NCI-H2107 treated with DMSO at 0.1 percent for 48 hours (cell line): ENCODE measurements at regions not wholly inside any gene's neighbourhood (a gene's known extent, or its start where the extent isn't known, plus 50 kb on each side); places are given as distances from the start of the nearest gene placed in this dataset.
A peak's percentile ranks its signal among the peaks of the same experiment; 100 is the strongest.
"Not testable (repeated sequence)": the region's sequence is repeated elsewhere in the genome, so short reads cannot be mapped to it uniquely, and the experiment has no call there.

Source experiments
- DNase-seq: peaks from one replicate; lab custom pipeline; 2025; ENCODE audit not compliant: unreplicated experiment; lab: John Stamatoyannopoulos, UW

DNA sequence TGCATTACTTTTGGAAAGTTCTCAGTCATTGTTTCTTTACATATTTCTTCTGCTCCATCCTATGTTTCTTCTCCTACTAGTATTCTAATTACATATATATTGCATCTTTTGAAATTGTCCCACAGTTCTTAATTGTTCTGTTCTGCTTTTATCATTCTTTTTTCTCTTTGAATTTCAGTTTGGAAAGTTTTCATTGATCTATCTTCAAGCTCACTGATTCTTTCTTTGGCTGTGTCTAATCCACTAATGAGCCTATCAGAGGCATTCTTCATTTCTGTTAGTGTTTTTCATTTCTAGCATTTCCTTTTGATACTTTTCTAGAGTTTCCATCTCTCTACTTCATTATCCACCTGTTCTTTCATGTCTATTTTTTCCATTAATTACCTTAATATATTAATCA, 159.0 kb upstream of the KCNJ15 start:
- no peak for DNase-seq

DNA sequence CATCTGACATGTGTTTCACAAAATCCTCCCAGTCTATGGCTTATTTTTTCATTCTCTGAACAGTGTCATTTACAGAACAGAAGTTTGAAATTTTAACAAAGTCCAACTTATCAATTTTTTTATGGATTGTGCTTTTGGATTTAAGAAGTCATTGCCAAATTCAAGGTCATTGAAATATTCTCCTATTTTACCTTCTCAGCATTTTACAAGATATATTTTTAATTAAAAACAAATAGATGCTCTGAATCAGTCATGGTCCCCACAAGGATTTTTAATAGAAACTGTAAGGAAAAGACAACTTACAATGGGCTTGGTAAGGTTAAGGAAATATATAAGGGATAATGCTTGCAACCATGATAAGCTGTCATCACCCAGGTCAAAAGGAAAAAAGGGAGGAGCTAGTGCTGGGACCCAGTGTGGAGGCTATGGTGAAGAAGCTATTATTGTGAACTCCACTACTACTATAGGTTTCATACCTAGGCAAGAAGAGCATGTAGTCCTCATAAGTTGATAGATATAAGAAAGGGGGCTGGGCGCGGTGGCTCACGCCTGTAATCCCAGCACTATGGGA, 144.5 kb upstream of the KCNJ15 start:
- DNase-seq: no peak

DNA sequence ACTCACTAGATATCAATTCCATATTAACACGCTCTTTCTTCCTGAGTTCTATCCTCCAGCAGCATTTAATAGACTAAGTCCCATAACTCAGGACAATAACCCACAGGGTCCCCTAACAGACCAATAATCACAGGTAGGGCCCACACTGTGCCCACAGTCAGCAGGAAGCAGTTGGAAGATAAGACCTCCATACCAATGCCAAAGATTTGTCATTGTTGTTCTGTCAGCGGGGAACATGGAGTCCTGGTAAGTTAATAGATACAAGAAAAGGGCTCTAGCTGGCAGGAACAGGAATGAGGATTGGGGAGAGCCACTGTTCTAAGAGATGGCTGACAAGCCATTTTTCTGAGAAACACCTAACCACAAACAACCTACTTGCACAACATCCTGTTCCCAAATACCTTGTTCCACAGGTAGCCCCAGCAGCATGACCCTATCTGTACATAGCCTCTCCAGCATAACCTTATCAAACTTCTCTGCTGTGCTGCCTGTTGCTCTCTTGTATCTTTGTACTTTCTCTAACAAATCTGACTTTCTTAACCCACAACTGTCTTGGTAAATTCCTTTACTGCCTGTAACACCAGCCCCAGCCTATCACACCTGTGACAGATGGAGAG, 142.0 kb upstream of the KCNJ15 start:
- DNase-seq: no peak

DNA sequence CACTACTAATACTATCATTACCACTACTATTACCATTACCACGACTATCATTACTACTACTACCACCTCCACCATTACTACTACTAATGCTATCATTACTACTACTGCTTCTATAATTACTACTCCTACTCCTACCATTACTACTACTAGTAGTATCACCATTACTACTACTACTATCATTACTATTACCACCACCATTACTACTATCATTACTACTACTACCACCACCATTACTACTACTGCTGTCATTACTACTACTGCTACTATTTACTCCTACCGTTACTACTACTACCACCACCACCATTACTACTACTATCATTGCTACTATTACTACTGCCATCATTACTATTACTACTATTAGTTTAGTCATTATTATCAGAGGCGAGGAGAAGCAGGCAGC, 140.9 kb upstream of the KCNJ15 start:
- DNase-seq: no peak

DNA sequence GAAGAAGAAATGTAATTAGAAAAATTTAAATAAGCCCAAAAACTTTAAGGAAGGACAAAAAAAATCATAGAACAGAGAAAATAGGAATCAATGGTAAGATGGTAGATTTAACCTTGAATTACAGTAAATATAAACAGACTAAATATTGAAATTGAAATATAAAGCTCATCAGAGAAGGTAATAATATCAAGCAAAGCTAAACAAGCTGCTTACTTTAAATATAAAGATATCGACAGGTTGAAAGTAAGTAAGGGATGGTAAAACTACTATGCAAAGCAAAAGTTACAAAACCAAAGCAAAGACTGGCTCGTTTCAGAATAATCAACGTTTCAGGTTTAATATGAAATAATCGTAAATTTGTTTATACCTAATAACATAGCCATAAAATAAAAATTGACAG, 137.0 kb upstream of the KCNJ15 start:
- no peak for DNase-seq

DNA sequence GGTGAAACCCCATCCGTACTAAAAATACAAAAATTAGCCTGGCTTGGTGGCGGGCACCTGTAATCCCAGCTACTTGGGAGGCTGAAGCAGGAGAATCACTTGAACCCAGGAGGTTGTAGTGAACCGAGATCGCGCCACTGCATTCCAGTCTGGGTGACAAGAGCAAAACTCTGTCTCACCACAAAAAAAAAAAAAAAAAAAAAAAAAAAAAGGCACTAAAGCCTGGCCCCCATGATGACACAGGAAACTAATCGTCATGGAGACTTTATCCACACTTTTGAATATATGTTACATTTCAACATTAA, 136.2 kb upstream of the KCNJ15 start:
- not testable (repeated sequence) for DNase-seq

DNA sequence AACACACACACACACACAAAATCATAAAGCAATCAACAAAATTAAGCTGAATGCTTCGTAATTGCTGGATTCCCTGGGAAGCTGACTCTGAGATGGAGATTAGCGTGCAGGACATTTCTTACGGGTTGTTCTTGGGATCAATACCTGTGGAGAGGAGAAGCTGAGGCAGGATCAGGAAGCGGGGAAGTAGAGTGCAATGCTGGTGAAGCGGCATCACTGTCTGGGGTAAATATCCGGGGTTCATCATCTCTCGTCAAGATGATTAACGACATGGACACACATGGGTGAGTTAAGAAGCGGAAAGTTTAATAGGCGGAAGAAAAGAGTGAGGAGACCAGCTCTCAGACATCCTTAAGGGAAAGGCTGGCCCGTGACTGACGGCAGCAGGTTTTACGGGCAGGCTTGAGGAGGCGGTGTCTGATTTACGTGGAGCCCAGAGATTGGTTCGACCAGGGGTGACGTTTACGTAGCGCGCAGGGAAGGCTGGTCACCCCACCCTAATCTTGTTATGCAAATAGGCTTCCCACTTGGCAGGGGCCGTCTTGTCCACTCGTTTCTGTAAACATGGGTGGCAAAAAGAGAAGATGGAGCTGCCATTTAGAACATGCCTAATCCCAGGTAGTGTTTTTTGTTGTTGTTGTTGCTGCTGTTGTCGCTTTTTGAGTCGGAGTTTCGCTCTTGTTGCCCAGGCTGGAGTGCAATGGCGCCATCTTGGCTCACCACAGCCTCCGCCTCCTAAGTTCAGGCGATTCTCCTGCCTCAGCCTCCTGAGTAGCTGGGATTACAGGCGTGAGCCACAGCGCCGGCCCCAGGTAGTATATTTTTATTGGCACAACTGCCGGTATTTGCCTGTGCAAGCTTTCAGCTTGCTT, 135.6 kb upstream of the KCNJ15 start:
- no peak for DNase-seq

DNA sequence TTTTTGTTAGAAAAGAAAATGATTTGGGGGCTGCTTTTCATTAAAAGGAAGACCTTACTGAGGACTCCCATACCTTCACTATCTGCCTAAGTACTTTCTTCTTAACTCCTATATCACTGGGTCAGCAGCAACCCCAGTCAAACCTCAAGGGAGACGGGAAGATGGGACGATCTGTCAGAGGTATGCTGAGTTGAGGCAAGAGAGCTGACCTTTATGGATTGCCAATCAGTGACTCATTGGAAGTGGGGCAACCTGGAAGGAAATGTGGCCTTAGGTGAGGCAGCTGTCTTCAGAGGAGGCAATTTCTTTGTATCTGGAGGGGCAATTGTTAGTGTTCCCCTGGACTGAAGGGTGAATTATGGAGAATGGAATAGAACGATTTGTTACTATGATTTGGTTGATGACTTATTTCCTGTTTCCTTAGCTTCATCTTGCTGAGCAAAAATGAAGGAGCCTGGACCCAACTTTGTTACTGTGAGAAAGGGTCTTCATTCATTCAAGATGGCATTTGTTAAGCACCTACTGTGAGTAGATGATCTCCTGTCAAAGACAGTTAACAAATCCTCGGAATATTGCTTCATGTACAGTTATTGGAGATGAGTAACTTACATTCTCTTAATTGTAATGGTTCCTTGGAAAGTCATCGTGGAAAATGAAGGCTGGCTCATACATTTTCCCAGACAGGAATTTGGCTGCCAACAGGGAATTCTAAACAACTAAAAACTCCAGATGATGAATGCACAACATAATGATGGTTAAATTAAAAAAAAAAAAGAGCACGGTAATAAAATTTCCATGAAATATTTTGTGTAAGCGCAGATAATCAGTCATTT, 134.7 kb upstream of the KCNJ15 start:
- DNase-seq: no peak

DNA sequence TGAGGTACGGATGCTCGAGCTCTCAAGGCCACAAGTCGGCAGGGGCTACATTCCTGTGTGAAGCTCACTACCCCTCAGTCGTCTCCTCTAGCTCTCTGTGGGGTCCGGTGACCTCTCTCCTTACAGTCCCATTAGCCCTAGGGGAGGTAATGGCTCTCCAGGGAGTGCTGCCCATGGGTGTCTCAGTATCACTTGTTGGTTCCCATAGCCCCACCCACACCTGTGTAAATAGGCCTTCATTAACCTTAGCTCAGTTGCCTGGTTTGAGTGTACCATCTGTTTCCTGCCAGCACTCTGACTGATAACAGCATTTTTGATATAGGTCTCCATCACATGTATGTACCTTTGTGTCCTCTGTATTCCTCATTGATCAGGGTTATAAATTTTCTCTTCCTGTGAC, 133.2 kb upstream of the KCNJ15 start:
- no peak for DNase-seq

DNA sequence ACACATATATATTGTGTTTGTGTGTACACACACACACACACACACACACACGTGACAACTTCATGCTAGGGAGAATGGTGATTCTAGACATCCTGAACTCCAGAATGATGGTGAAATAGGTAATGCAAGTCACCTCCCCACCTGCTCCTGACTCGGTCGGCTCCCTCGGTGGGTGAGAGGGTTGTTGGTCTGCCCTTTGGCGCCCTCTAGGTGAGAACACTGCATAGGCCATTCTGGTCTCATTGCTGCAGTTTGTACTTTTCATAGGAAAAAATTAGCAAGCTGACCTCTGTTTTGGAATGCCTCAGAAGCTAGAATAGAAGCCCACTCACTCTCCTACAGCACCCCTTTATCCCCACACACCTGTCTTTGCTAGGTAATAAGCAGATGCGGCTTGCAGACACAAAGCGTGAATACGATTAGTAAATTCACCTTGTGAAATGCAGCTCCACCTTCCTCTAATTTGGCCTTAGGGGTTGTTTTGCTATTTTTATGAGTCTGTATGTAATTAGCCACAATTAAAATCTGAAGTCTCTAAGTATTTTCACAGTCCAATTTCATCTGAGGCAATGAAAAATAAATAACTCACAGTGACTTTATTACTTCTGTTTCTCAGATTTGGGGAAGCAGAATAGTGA, 130.0 kb upstream of the KCNJ15 start:
- peak; percentile 46 for DNase-seq

DNA sequence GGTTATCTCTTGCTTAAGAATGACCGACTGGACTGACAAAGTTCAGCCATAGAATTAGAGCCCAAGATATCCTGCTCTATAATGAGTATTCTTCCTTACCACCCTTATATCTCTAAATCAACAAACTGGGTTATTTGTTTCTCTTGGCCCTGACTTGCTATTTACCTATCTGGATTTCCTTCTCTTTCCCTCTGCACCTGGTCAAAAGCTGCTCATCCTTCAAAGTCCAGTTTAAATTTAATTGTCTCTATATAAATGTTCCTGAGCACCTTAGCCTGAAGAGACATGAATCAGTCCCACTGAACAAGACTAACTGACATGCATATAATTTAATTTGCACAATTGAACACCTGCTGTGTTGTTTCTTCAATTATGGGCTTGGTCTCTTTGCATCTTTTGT, 127.1 kb upstream of the KCNJ15 start:
- DNase-seq: peak; percentile 4

DNA sequence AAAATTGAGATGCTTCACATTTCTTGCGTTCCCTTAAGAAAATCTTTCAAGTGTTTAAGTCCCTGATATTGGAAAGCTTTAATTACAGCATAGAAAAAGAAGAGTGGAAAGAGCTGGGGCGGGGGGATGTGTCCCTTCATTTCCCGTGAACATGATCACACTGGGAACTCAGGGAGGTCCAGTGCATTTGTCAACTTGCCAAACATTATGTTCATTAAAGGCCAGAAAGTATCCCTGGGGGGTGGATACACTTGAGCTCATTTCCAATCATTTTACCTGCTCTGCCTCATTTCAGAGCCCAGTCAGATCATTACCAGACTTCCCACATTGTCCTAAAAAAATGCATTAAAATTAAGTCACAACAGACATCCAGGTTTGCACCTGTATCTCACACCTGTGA, 123.6 kb upstream of the KCNJ15 start:
- no peak for DNase-seq

DNA sequence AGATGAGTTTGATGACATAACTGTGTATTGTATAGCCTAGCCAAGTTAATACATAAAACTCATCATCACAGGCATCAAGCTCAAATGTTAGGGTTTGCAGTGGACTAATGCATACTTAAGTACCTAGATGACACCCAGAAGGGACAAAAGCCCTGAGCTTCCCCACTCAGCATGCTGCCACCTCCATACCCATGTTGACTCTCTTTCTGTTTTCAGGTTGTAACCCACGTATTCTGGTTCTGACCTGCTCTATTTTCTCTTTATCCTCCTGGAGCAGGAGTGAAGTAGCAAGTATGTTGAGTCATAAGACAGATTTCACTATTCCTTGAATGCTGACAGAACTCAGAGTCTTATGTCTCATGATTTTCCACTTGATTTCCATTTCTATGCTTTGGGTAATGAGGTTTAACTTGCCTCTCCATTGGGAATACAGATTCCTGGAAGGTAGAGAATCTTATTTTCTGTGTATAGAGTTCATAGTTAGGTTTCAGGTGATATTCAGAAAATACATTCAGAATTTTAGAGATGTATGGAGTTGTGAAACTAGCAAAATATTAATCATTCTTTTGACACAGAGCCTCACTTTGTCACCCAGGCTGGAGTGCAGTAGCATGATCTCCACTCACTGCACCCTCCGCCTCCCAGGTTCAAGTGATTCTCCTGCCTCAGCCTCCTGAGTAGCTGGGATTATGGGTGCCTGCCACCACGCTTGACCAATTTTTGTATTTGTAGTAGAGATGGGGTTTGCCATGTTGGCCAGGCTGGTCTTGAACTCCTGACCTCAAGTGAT, 122.5 kb upstream of the KCNJ15 start:
- no peak for DNase-seq

DNA sequence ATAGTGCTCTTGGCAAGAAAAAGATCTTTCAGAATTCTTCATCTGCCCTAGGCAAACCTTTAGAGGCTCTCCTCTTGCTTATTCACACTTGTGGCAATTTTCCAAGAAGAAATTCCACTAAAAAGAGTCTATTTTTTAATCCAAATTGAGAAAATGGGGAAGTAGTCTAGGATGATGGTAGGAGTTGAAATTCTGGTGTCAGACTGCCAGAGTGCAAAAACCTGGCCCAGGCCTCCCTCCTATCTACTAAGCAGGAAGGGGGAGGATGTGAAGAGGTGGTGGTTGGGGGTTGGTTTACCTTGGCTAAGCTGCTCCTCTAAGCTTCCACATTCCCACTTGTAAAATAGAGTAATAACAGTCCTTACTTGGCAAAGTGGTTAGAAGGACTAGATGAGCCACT, 120.6 kb upstream of the KCNJ15 start:
- DNase-seq: no peak

DNA sequence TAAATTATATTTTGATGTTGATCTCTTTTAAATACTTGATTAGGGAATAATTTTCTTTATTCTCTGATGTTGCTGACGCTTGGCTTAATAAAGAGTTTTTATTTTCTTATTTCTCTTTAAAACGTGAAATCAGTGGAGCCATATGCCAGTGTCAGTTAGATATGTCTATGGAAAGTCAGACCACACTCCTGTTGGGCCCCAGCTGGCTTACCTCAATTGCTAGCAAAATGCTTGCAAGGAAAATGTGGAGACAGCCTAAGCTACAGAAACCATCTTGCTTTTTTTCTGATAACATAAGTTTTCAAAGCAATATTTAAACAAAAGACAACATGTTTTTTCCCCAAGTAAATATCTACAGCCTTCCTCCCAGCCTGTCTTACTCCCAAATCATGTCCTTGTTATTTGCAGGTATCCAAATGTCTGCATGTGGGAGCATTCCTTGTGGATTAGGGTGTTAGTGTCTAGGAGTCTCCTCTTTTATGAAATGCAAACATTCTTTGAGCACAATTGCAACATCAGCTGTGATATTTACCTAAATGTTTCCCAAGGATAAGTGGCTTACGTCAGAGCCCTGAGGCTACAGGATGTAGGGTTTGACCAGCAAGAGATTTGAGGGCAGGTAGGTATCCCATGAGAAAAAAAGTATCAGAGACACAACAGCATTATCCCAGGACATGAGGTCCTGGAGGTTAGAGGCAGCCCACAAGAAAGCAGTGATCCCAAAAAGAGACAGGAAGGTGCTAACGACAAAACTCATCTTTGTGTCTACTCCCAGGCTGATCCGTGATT, 117.2 kb upstream of the KCNJ15 start:
- DNase-seq: no peak

DNA sequence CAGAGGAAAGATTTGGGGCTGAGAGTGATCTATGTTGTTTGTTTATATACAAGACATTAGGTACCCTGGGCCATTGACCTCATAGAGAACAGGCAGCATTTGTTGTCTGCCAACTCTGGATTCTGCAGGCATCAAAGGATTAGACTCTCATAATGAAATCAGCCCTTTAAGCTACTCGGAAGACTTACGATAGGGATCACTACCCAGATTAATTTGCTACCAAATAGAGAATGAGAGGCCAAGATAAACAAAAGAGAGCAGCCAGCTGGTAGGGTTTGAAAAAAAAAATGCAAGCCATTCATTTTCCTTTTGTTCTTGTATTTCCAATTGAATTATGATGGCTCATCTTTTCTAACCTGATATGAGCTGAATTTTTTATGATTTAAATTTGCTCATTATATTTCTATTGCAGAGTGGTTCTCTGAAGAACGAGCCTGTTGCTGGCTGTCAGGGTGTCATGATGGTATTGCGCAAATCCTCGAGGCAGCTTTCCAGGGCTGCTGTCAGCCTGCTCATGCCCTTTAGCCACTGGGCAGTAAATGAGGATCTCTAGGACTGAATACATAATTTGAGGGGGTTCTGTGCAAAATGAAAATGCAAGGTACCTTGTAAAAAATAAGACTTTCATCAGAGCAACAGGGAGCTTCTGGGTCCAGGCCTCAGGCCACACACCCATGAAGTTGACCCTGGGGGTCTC, 116.4 kb upstream of the KCNJ15 start:
- peak; percentile 2 for DNase-seq

DNA sequence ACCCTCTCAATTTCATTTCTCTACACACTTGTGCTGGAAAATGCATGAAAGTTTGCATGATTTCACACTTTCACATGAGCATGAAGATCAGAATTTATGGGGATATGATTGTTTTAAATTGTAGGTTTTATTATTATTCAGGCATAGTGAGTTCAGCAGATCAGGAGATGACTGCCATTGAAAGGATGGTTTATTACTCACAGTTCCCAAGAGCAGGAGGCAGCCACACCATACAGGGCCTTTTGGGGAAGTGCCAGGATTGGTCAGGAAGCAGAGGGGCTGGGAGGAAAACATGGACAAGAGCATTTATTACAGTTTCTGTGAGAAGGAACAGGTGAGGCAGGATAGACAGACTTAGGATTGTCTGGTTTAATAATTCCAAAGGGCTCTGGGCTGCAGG, 114.6 kb upstream of the KCNJ15 start:
- DNase-seq: no peak

DNA sequence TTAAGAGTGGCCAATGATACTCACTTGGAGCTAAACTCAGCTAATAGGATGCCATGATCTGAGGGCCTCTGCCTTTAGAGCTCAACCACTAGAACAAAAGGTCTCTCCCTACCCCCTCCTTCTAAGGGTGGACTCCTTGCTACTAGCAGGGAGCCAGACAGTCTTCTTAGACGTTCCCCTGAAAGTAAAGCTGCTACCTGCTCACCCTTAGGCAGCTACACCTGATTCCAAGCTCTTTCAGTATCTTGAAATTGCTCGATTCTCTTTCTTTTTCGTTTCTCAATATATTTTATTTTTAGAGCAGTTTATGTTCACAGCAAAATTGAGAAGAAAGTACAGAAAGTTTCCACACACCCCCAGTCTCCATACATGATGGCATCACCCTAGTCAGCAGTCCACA, 112.6 kb upstream of the KCNJ15 start:
- DNase-seq: no peak

DNA sequence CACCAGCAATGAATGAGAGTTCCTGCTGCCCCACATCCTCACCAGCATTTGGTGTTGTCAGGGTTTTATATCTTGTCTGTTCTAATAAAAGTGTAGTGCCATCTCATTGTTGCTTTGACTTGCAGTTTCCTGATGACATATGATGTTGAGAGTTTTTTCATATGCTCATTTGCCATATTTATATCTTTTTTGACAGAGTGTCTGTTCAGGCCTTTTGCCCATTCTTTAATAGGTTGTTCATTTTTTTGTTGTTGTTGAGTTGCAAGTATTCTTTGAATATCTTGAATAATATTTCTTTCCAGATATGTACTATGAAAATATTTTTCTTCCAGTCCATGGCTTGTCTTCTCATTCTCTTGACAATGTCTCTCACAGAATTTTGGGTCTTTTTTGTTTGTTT, 111.7 kb upstream of the KCNJ15 start:
- DNase-seq: no peak
